ENCODE measurements at regions not wholly inside any gene's neighbourhood (a gene's known extent, or its start where the extent isn't known, plus 50 kb on each side); places are given as distances from the start of the nearest gene placed in this dataset.

DNA sequence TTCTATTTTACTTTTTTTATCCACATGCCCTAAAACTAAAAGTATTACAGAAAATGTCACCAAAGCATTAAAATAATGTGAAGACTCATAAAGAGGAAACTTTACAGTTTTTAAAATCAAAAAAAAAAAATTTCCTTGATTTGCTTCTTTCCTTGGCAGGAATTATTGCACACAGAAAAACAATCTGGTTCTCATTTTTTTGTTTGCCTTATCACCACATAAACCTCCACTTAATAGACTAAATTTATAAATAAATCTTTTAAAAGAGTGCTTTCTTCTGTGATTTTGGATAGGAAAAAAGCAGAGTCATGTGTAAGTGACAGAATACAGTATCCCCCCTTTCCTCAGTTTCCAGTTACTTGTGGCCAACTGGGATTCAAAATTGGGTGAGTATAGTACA lies 695.1 kb upstream of the CITED2 start:
- no peak for ATAC-seq (replicated peaks in 1 of 4)
- H3K27me3 Mint-ChIP-seq: peaks cover 3 to 6% of the 10 kb centered on the region in 2 donors
- Histone ChIP-seq H3K27me3 (replicated peaks in 1 of 2; ENCODE audit: control insufficient read depth in 2 of 2, extremely low read depth in 1 of 2, insufficient read depth in 2 of 2, low read length in 1 of 2) (no peaks in the 10 kb centered on the region), H3K4me1 (ENCODE audit: control insufficient read depth in 1 of 2, extremely low read depth in 1 of 2, insufficient read depth in 2 of 2, low read length in 2 of 2) (no peaks in the 10 kb centered on the region), H3K9me3 (no peaks in the 10 kb centered on the region), H3K27ac (ENCODE audit: low read length) (no peak overlapping the region), H3K4me3 (ENCODE audit: control insufficient read depth in 1 of 2, extremely low read depth in 1 of 2, low read length in 1 of 2) (no peak overlapping the region), H3K36me3 (ENCODE audit: control insufficient read depth in 2 of 2, extremely low read depth in 1 of 2, insufficient read depth in 1 of 2, low read length in 1 of 2) (no peaks in the 10 kb centered on the region)
- no peaks in the 10 kb centered on the region for H3K4me1 Mint-ChIP-seq
- CTCF ChIA-PET: no interaction called here
- POLR2A ChIA-PET: no interaction called here
- H3K9me3 Mint-ChIP-seq: no peaks in the 10 kb centered on the region
- DNase-seq: no peak
- no peaks in the 10 kb centered on the region for H3K36me3 Mint-ChIP-seq
- H3K27ac Mint-ChIP-seq: no peak overlapping the region
- no peak overlapping the region for H3K4me3 Mint-ChIP-seq

GRCh38 chr6:140068801-140069200 lies 694.4 kb upstream of the CITED2 start:
- DNase-seq (no peak), ATAC-seq (replicated peaks in 1 of 4) (no peak)
- no peaks in the 10 kb centered on the region for H3K27me3 ChIP-seq (replicated peaks in 1 of 2; ENCODE audit: control insufficient read depth in 2 of 2, extremely low read depth in 1 of 2, insufficient read depth in 2 of 2, low read length in 1 of 2)
- CTCF ChIA-PET: no interaction called here
- no peaks in the 10 kb centered on the region for H3K4me1 ChIP-seq (ENCODE audit: control insufficient read depth in 1 of 2, extremely low read depth in 1 of 2, insufficient read depth in 2 of 2, low read length in 2 of 2)
- H3K27ac ChIP-seq (ENCODE audit: low read length): no peak overlapping the region
- WGBS (ENCODE audit: insufficient coverage): no CpG with 5 or more reads among the region's 3 CpGs
- Mint-ChIP-seq H3K4me1 (no peaks in the 10 kb centered on the region), H3K27ac (no peak overlapping the region), H3K36me3 (no peaks in the 10 kb centered on the region), H3K4me3 (no peak overlapping the region), H3K9me3 (no peaks in the 10 kb centered on the region), H3K27me3 (peaks cover 2 to 3% of the 10 kb centered on the region in 2 donors)
- POLR2A ChIA-PET: interaction anchor here in 1 of 2 donors (0.7 kb wide), 1 partner anchor 1343 kb away, joined by 6 read pairs; no protein-coding TSS in a partner anchor
- no peak overlapping the region for H3K4me3 ChIP-seq (ENCODE audit: control insufficient read depth in 1 of 2, extremely low read depth in 1 of 2, low read length in 1 of 2)
- no peaks in the 10 kb centered on the region for H3K36me3 ChIP-seq (ENCODE audit: control insufficient read depth in 2 of 2, extremely low read depth in 1 of 2, insufficient read depth in 1 of 2, low read length in 1 of 2)
- no peaks in the 10 kb centered on the region for H3K9me3 ChIP-seq

GRCh38 chr6:140064366-140064765 lies 689.9 kb upstream of the CITED2 start:
- no CpG with 5 or more reads among the region's 7 CpGs for WGBS (ENCODE audit: insufficient coverage)
- no peaks in the 10 kb centered on the region for H3K9me3 Mint-ChIP-seq

GRCh38 chr6:140063021-140063399 lies 688.6 kb upstream of the CITED2 start:
- H3K9me3 Mint-ChIP-seq: no peaks in the 10 kb centered on the region

More at GRCh38 chr6:140064366-140064765, 689.9 kb upstream of the CITED2 start:
- no peaks in the 10 kb centered on the region for H3K36me3 ChIP-seq (ENCODE audit: control insufficient read depth in 2 of 2, extremely low read depth in 1 of 2, insufficient read depth in 1 of 2, low read length in 1 of 2)
- Mint-ChIP-seq H3K27ac (no peak overlapping the region), H3K4me1 (no peaks in the 10 kb centered on the region), H3K27me3 (peaks cover 0 to 3% of the 10 kb centered on the region in 2 donors), H3K36me3 (no peaks in the 10 kb centered on the region), H3K4me3 (no peak overlapping the region)
- H3K27me3 ChIP-seq (replicated peaks in 1 of 2; ENCODE audit: control insufficient read depth in 2 of 2, extremely low read depth in 1 of 2, insufficient read depth in 2 of 2, low read length in 1 of 2): no peaks in the 10 kb centered on the region
- no peaks in the 10 kb centered on the region for H3K9me3 ChIP-seq
- no peaks in the 10 kb centered on the region for H3K4me1 ChIP-seq (ENCODE audit: control insufficient read depth in 1 of 2, extremely low read depth in 1 of 2, insufficient read depth in 2 of 2, low read length in 2 of 2)
- POLR2A ChIA-PET: no interaction called here
- DNase-seq (no peak), ATAC-seq (replicated peaks in 1 of 4) (no peak)
- no peak overlapping the region for H3K27ac ChIP-seq (ENCODE audit: low read length)
- CTCF ChIA-PET: no interaction called here
- no peak overlapping the region for H3K4me3 ChIP-seq (ENCODE audit: control insufficient read depth in 1 of 2, extremely low read depth in 1 of 2, low read length in 1 of 2)

DNA sequence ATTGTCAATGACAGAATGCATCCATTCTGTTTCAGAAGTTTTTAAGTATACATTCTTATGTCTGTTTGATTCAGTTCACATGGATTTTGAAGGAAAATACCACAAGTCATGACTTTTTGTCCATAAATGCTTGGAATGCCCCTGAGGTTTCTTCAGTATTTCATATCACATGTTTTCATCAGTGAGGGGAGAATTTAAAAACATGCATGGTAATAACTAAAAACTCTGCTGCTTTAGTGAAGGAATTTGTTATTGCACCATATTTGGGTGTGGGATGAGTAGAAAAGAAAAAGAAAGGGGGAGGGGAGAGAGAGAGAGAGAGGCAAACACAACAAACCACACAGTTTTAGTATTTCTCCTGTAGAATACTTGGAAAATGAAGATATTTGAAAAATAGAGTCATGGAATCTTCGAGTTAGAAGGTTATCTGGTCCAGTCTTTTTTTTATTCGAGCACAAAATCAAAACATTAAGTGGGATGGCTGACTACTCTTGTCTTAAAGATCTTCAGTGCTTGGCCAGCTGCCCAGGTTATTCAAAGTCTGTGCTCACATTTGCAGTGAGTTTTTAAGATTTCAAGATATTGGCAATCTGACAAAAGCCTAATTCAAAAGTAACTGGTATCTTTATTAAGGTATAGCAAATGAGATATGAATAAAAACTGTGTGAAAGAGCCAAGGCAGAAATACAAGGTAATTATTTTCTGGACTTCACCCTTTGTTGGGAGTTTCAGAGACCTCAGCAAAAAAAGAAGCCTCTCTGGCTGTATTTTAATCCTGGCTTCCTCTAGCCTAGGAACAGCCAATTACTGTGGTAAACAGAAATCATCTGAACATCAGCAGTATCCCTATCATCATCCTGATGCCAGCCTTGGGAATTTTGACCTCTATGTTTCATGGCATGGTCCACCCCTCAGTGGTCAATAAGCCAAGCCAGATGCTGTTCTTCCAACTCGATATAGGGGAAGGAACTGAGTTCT lies 687.9 kb upstream of the CITED2 start:
- no peak overlapping the region for H3K4me3 ChIP-seq (ENCODE audit: control insufficient read depth in 1 of 2, extremely low read depth in 1 of 2, low read length in 1 of 2)
- no peaks in the 10 kb centered on the region for H3K36me3 ChIP-seq (ENCODE audit: control insufficient read depth in 2 of 2, extremely low read depth in 1 of 2, insufficient read depth in 1 of 2, low read length in 1 of 2)
- no peaks in the 10 kb centered on the region for H3K27me3 ChIP-seq (replicated peaks in 1 of 2; ENCODE audit: control insufficient read depth in 2 of 2, extremely low read depth in 1 of 2, insufficient read depth in 2 of 2, low read length in 1 of 2)
- 52% methylated on average over 2 of the region's 3 CpGs for WGBS (ENCODE audit: insufficient coverage)
- H3K9me3 ChIP-seq: no peaks in the 10 kb centered on the region
- ATAC-seq (replicated peaks in 1 of 4) (no peak), DNase-seq (no peak)
- H3K27ac ChIP-seq (ENCODE audit: low read length): no peak overlapping the region
- no peaks in the 10 kb centered on the region for H3K4me1 Mint-ChIP-seq
- H3K36me3 Mint-ChIP-seq: no peaks in the 10 kb centered on the region
- no peaks in the 10 kb centered on the region for H3K4me1 ChIP-seq (ENCODE audit: control insufficient read depth in 1 of 2, extremely low read depth in 1 of 2, insufficient read depth in 2 of 2, low read length in 2 of 2)
- peaks cover 0 to 3% of the 10 kb centered on the region in 2 donors for H3K27me3 Mint-ChIP-seq
- no peak overlapping the region for H3K27ac Mint-ChIP-seq
- POLR2A ChIA-PET: no interaction called here
- no peaks in the 10 kb centered on the region for H3K9me3 Mint-ChIP-seq
- H3K4me3 Mint-ChIP-seq: no peak overlapping the region
- CTCF ChIA-PET: no interaction called here

More at GRCh38 chr6:140063021-140063399, 688.6 kb upstream of the CITED2 start:
- H3K4me3 ChIP-seq (ENCODE audit: control insufficient read depth in 1 of 2, extremely low read depth in 1 of 2, low read length in 1 of 2): no peak overlapping the region
- no peaks in the 10 kb centered on the region for H3K4me1 Mint-ChIP-seq
- no peak for ATAC-seq (replicated peaks in 1 of 4)
- ChIA-PET POLR2A (no interaction called here), CTCF (no interaction called here)
- no peaks in the 10 kb centered on the region for H3K4me1 ChIP-seq (ENCODE audit: control insufficient read depth in 1 of 2, extremely low read depth in 1 of 2, insufficient read depth in 2 of 2, low read length in 2 of 2)
- no peaks in the 10 kb centered on the region for H3K36me3 Mint-ChIP-seq
- no peak for DNase-seq
- peaks cover 0 to 3% of the 10 kb centered on the region in 2 donors for H3K27me3 Mint-ChIP-seq
- H3K4me3 Mint-ChIP-seq: no peak overlapping the region
- H3K9me3 ChIP-seq: no peaks in the 10 kb centered on the region
- H3K27me3 ChIP-seq (replicated peaks in 1 of 2; ENCODE audit: control insufficient read depth in 2 of 2, extremely low read depth in 1 of 2, insufficient read depth in 2 of 2, low read length in 1 of 2): no peaks in the 10 kb centered on the region
- no peak overlapping the region for H3K27ac Mint-ChIP-seq
- no peaks in the 10 kb centered on the region for H3K36me3 ChIP-seq (ENCODE audit: control insufficient read depth in 2 of 2, extremely low read depth in 1 of 2, insufficient read depth in 1 of 2, low read length in 1 of 2)
- H3K27ac ChIP-seq (ENCODE audit: low read length): no peak overlapping the region

DNA sequence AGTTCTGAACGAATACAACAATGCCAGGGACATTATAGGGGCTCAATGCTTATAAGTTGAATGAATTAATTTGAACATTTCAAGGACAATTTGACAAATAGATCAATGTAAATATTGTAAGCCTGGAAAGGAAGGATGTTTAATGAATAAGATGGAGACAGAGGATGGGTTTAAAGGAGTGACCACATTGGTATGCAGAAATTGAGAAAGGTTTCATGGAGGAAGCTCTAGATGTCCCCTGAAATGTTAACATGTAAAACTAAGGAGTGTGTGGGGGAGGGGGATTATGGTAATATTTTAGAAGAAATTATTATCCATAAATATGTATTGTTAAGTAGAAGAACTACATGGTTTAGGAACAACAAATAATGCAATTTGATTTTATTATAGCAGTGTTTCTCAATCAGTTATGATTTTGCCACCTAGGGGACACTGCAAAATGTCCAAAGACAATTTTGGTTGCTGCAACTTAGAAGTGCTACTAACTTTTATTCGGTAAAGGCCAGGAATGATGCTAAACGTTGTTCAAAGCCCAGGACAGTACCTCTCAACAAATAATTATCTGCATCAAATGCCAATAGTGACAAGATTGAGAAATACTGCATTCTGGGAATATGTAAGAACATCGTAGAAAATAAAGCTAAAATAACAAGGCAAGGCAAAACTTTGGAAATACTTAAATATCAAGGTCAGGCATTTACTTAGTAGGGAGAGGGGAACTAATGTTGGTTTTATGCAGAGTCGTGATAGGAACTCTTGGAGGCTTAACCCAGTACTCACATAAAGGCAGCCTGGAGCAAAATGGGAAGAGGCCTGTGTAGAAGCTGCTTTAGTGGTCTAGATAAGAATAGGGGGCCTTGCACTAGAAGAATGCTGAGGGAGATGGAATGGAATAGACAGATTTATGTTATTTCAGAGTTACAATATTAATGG lies 686.9 kb upstream of the CITED2 start:
- no peaks in the 10 kb centered on the region for H3K36me3 ChIP-seq (ENCODE audit: control insufficient read depth in 2 of 2, extremely low read depth in 1 of 2, insufficient read depth in 1 of 2, low read length in 1 of 2)
- H3K27me3 ChIP-seq (replicated peaks in 1 of 2; ENCODE audit: control insufficient read depth in 2 of 2, extremely low read depth in 1 of 2, insufficient read depth in 2 of 2, low read length in 1 of 2): no peaks in the 10 kb centered on the region
- WGBS (ENCODE audit: insufficient coverage): no CpG with 5 or more reads among the region's 5 CpGs
- ChIA-PET CTCF (no interaction called here), POLR2A (no interaction called here)
- H3K4me1 ChIP-seq (ENCODE audit: control insufficient read depth in 1 of 2, extremely low read depth in 1 of 2, insufficient read depth in 2 of 2, low read length in 2 of 2): no peaks in the 10 kb centered on the region
- no peak for ATAC-seq (replicated peaks in 1 of 4)
- no peaks in the 10 kb centered on the region for H3K9me3 Mint-ChIP-seq
- H3K27me3 Mint-ChIP-seq: peaks cover 3 to 9% of the 10 kb centered on the region in 2 donors
- H3K9me3 ChIP-seq: no peaks in the 10 kb centered on the region
- no peak overlapping the region for H3K4me3 ChIP-seq (ENCODE audit: control insufficient read depth in 1 of 2, extremely low read depth in 1 of 2, low read length in 1 of 2)
- no peak overlapping the region for H3K27ac ChIP-seq (ENCODE audit: low read length)
- H3K36me3 Mint-ChIP-seq: no peaks in the 10 kb centered on the region
- no peaks in the 10 kb centered on the region for H3K4me1 Mint-ChIP-seq
- H3K27ac Mint-ChIP-seq: no peak overlapping the region
- H3K4me3 Mint-ChIP-seq: no peak overlapping the region
- DNase-seq: no peak

Measured in T-cell (primary cell).